ENCODE measurements at regions not wholly inside any gene's neighbourhood (a gene's known extent, or its start where the extent isn't known, plus 50 kb on each side); places are given as distances from the start of the nearest gene placed in this dataset.

DNA sequence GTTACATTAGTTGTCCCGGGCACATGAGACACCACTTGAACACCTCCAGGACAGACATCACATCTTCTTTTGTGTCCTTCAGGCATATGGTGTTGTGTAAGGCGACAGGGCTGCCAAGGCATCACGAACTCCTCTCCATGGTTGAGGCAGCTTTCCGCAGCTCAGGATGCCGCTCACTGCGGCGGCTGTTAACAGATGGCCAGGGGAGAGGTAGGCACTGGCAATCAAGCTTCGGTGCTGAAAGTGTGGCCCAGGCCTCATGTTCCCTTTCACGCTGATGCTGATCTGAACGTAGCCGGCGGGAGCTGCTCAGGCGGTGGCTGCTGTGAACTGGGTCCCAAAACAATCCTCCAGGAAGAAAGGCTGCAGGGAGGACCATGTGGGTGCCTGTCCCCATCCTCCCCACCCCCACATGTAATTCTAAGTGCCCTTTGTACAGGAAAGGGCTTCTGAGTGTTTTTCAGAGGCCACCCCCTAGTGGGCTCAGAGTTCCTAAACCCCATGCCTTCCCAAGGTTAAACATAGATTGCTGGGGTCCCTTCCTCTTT, 287.1 kb upstream of the AJAP1 start:
- TF ChIP-seq, protein P1, sequence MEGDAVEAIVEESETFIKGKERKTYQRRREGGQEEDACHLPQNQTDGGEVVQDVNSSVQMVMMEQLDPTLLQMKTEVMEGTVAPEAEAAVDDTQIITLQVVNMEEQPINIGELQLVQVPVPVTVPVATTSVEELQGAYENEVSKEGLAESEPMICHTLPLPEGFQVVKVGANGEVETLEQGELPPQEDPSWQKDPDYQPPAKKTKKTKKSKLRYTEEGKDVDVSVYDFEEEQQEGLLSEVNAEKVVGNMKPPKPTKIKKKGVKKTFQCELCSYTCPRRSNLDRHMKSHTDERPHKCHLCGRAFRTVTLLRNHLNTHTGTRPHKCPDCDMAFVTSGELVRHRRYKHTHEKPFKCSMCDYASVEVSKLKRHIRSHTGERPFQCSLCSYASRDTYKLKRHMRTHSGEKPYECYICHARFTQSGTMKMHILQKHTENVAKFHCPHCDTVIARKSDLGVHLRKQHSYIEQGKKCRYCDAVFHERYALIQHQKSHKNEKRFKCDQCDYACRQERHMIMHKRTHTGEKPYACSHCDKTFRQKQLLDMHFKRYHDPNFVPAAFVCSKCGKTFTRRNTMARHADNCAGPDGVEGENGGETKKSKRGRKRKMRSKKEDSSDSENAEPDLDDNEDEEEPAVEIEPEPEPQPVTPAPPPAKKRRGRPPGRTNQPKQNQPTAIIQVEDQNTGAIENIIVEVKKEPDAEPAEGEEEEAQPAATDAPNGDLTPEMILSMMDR (IDR thresholded peaks at IDR 0.05; ENCODE audit: low read depth, low read length) = 0 out of 2 replicates have a peak, but pooled peaks have one; percentile 16
- no peak for TF ChIP-seq EZH2phosphoT487 (IDR thresholded peaks at IDR 0.05; ENCODE audit: low read depth)
